PC-9 (cell line): ENCODE measurements at regions not wholly inside any gene's neighbourhood (a gene's known extent, or its start where the extent isn't known, plus 50 kb on each side); places are given as distances from the start of the nearest gene placed in this dataset.

Experiments
- BruUV-seq: library from RNA; stranded (reverse); fragments of 400-500 nt; replicated peaks from 2 replicates; lab custom pipeline; 2021; lab: Mats Ljungman, UMichigan
- CTCF ChIA-PET: fragments of 300-600 bp; sonication (Branson Sonifier 250); formaldehyde crosslinking; loops from one replicate; lab custom pipeline; 2022; ENCODE audit warnings: antibody characterized with exemption; lab: Charles Lee
- POLR2A ChIA-PET: fragments of 300-600 bp; sonication (Branson Sonifier 250); formaldehyde crosslinking; loops from one replicate; lab custom pipeline; 2022; ENCODE audit warnings: antibody characterized with exemption; ENCODE audit not compliant: unreplicated experiment; lab: Charles Lee
- DNase-seq, 2 experiments: peaks; one replicate each; pipeline versions ENCODE4 v3.0.0 to v3.0.0-alpha.2; 2015 to 2022; ENCODE audit warnings: mixed read lengths in 1 of 2
- H2AFZ ChIP-seq: fragments of 200-600 bp; sonication (generic); 2 replicates; pipeline ENCODE4 v1.8.1; 2017; ENCODE audit warnings: antibody characterized with exemption
- H3F3A ChIP-seq: fragments of 200-600 bp; sonication (generic); 2 replicates; pipeline ENCODE4 v1.8.1; 2017; ENCODE audit warnings: antibody characterized with exemption, mild to moderate bottlenecking, low read depth; ENCODE audit not compliant: insufficient read depth
- H3K27ac ChIP-seq: fragments of 200-600 bp; sonication (generic); 2 replicates; pipeline ENCODE4 v1.6.1; 2016; ENCODE audit warnings: mixed run types
- H3K27me3 ChIP-seq: fragments of 200-600 bp; sonication (generic); 2 replicates; pipeline ENCODE4 v1.6.1; 2016; ENCODE audit warnings: low read depth, mixed run types; ENCODE audit not compliant: insufficient read depth
- H3K36me3 ChIP-seq: fragments of 200-600 bp; sonication (generic); 2 replicates; pipeline ENCODE4 v1.6.1; 2016; ENCODE audit warnings: low read depth, mixed run types
- H3K4me1 ChIP-seq: fragments of 200-600 bp; sonication (generic); replicated peaks from 2 replicates; pipeline ENCODE4 v1.6.1; 2016; ENCODE audit warnings: mixed run types; ENCODE audit not compliant: insufficient read depth
- H3K4me2 ChIP-seq: fragments of 200-600 bp; sonication (generic); 2 replicates; pipeline ENCODE4 v1.6.1; 2017; ENCODE audit warnings: mixed run types
- H3K4me3 ChIP-seq: fragments of 200-600 bp; sonication (generic); 2 replicates; pipeline ENCODE4 v1.6.1; 2016; ENCODE audit warnings: mixed run types
- H3K79me2 ChIP-seq: fragments of 200-600 bp; sonication (generic); 2 replicates; pipeline ENCODE4 v1.6.1; 2017; ENCODE audit warnings: low read depth, mixed run types
- H3K9me2 ChIP-seq: fragments of 200-600 bp; sonication (generic); 2 replicates; pipeline ENCODE4 v1.8.1; 2017; ENCODE audit warnings: mild to moderate bottlenecking; ENCODE audit not compliant: insufficient read depth
- H3K9me3 ChIP-seq: fragments of 200-600 bp; sonication (generic); 2 replicates; pipeline ENCODE4 v1.8.1; 2016; ENCODE audit warnings: low read depth; ENCODE audit not compliant: insufficient read depth
- H4K20me1 ChIP-seq: fragments of 200-600 bp; sonication (generic); 2 replicates; pipeline ENCODE4 v1.8.1; 2017; ENCODE audit not compliant: insufficient read depth
- EZH2 ChIP-seq: fragments of 200-600 bp; sonication (generic); IDR thresholded peaks from 2 replicates; pipeline ENCODE4 v1.8.0; 2017; ENCODE audit warnings: antibody characterized with exemption, low read depth
- intact Hi-C: fragments of 100-400 bp; cut with micrococcal nuclease; formaldehyde crosslinking; loops from one replicate; pipeline ENCODE4 v1.10.0; 2022; ENCODE audit not compliant: unreplicated experiment
- TF ChIP-seq, protein P1 (sequence below): fragments of 200-600 bp; sonication (generic); conservative IDR thresholded peaks from 2 replicates; pipeline ENCODE4 v1.6.1; 2017; ENCODE audit warnings: mixed run types, antibody characterized with exemption, mild to moderate bottlenecking, moderate library complexity

DNA sequence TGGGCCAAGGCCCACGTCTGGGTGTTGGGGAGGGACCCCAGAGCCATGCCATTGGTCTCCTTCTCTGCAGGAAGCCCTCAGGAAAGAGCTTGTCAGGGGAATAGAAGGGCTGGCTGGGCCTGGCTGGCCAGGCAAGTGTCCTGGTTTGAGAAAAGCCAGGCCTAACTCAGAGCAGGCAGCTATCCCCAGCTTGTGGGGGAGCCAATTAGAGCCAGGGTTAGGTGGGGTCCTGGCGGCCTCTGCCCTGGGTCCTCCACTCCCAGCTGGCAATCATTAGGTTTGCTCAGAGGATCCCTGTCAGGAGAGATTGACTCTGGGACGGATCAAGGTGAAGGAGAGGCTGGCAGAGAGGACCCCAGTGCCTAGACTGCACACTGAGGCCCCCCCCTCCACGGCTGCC lies 64.8 kb downstream of the PJA1 start:
- Histone ChIP-seq H3K4me1 (peaks cover 4% of the 10 kb centered on the region; the same call in 1 of the 2 replicates), H3K9me3 (no peaks in the 10 kb centered on the region), H3K27ac (no peak overlapping the region), H4K20me1 (no peaks in the 10 kb centered on the region), H3K9me2 (no peaks in the 10 kb centered on the region), H3F3A (no peaks in the 10 kb centered on the region), H3K27me3 (no peaks in the 10 kb centered on the region), H3K36me3 (no peaks in the 10 kb centered on the region), H3K4me2 (no peak overlapping the region), H2AFZ (no peak overlapping the region), H3K4me3 (no peak overlapping the region), H3K79me2 (no peaks in the 10 kb centered on the region)
- BruUV-seq = no TSS peak
- intact Hi-C loops = no loop called here
- TF ChIP-seq, protein P1, sequence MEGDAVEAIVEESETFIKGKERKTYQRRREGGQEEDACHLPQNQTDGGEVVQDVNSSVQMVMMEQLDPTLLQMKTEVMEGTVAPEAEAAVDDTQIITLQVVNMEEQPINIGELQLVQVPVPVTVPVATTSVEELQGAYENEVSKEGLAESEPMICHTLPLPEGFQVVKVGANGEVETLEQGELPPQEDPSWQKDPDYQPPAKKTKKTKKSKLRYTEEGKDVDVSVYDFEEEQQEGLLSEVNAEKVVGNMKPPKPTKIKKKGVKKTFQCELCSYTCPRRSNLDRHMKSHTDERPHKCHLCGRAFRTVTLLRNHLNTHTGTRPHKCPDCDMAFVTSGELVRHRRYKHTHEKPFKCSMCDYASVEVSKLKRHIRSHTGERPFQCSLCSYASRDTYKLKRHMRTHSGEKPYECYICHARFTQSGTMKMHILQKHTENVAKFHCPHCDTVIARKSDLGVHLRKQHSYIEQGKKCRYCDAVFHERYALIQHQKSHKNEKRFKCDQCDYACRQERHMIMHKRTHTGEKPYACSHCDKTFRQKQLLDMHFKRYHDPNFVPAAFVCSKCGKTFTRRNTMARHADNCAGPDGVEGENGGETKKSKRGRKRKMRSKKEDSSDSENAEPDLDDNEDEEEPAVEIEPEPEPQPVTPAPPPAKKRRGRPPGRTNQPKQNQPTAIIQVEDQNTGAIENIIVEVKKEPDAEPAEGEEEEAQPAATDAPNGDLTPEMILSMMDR = no peak
- no peak for TF ChIP-seq EZH2
- DNase-seq = no peak
- POLR2A ChIA-PET = no interaction called here
- CTCF ChIA-PET = no interaction called here

DNA sequence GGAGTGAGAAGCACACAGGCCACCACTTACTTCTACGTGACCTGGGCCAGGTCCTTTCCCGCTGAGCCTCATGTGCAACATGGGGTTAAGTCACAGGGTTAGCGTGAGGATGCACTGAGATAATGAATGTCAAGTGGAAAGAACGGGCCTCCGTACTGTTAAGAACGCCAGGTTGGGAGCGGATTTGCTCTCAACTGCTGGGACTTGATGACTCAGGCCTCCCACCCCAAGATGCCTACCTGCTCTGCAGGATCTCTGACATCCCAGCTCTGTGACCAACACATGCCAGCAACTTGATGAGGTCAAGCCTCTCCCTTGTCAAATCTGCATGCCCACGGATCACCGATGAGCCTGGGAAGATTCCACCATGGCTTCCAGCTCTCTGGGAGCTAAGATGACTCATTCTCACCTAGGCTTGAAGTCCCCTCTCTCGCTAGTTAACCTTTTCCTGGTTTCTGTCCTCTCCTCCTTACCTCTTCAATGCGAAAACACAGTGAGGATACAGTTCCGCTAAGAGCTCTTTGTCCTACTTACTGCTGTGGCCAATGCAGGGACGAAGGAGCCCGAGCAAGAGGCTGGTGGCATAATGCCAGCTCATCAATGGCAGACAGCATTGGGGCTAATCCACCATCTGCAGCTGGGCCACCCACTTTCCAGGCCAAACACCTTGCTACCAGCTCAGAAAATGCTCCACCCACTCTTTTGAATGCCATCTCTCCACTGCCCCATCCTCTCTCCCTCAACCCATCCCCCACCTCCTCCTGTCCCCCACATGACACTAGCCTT lies 67.6 kb downstream of the PJA1 start:
- intact Hi-C loops = no loop called here
- H3K4me3 ChIP-seq = no peak overlapping the region
- no peaks in the 10 kb centered on the region for H4K20me1 ChIP-seq
- CTCF ChIA-PET = no interaction called here
- POLR2A ChIA-PET = no interaction called here
- no TSS peak for BruUV-seq
- no peak overlapping the region for H3K27ac ChIP-seq
- peak in 1 of 2 experiments; percentile 14 for DNase-seq
- no peaks in the 10 kb centered on the region for H3K4me1 ChIP-seq
- H2AFZ ChIP-seq = no peak overlapping the region
- H3K9me2 ChIP-seq = no peaks in the 10 kb centered on the region
- H3K9me3 ChIP-seq = no peaks in the 10 kb centered on the region
- H3K79me2 ChIP-seq = no peaks in the 10 kb centered on the region
- TF ChIP-seq, protein P1 = no peak
- no peak for TF ChIP-seq EZH2
- H3K4me2 ChIP-seq = no peak overlapping the region
- H3F3A ChIP-seq = no peaks in the 10 kb centered on the region
- H3K27me3 ChIP-seq = no peaks in the 10 kb centered on the region
- H3K36me3 ChIP-seq = no peaks in the 10 kb centered on the region

DNA sequence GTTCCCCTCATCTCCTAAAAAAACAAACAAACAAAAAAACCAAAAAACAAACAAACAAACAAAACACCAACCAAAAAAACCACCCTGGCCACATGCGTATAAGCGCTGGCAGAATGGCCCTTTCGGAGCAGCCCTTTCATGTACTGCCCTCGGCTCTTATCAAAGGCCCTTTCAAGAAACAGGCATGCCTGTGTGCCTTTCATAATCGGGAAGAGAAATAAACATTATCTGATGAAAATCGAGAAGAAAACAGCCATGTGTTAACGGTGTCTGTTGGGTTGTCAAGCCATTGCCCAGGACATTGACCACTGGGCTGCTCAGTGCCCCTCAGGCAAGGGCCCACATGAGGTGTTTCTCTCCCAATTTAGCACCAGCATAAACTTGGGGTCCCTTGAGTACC lies 68.3 kb downstream of the PJA1 start:
- H3K79me2 ChIP-seq = no peaks in the 10 kb centered on the region
- ChIA-PET POLR2A (no interaction called here), CTCF (no interaction called here)
- BruUV-seq = no TSS peak
- H3K9me2 ChIP-seq = no peaks in the 10 kb centered on the region
- no peak overlapping the region for H2AFZ ChIP-seq
- H3K4me2 ChIP-seq = no peak overlapping the region
- H3K4me1 ChIP-seq = no peaks in the 10 kb centered on the region
- intact Hi-C loops = no loop called here
- no peaks in the 10 kb centered on the region for H3K9me3 ChIP-seq
- TF ChIP-seq, protein P1 = no peak
- TF ChIP-seq EZH2 = no peak
- H3F3A ChIP-seq = no peaks in the 10 kb centered on the region
- no peaks in the 10 kb centered on the region for H3K36me3 ChIP-seq
- H3K27ac ChIP-seq = no peak overlapping the region
- H4K20me1 ChIP-seq = no peaks in the 10 kb centered on the region
- no peaks in the 10 kb centered on the region for H3K27me3 ChIP-seq
- DNase-seq = no peak
- no peak overlapping the region for H3K4me3 ChIP-seq
